Testis (tissue), 2 donors: ENCODE measurements at regions not wholly inside any gene's neighbourhood (a gene's known extent, or its start where the extent isn't known, plus 50 kb on each side); places are given as distances from the start of the nearest gene placed in this dataset.

Experiments used
- DNase-seq: peaks from one replicate; pipeline ENCODE4 v3.0.0-alpha.2; 2019
- H3K27ac ChIP-seq, 2 donors: fragments of 200-600 bp; sonication (generic); one replicate each; pipeline ENCODE4 v1.5.1; 2019
- H3K27me3 ChIP-seq: fragments of 200-600 bp; sonication (generic); one replicate; pipeline ENCODE4 v1.5.1; 2019
- H3K36me3 ChIP-seq: fragments of 200-600 bp; sonication (generic); one replicate; pipeline ENCODE4 v1.5.1; 2017; ENCODE audit warnings: low read depth; ENCODE audit errors: missing control alignments
- H3K4me1 ChIP-seq: fragments of 200-600 bp; sonication (generic); one replicate; pipeline ENCODE4 v1.5.1; 2019
- H3K4me3 ChIP-seq, 2 donors: fragments of 200-600 bp; sonication (generic); one replicate each; pipeline ENCODE4 v1.5.1; 2017 to 2019
- H3K9me3 ChIP-seq: fragments of 200-600 bp; sonication (generic); one replicate; pipeline ENCODE4 v1.5.1; 2017
- CTCF ChIP-seq, 3 experiments: fragments of 450-650 bp in 2 of 3; fragments of 200-600 bp in 1 of 3; sonication (generic) in 1 of 3; IDR thresholded peaks; one replicate each; pipeline ENCODE4 v1.5.1; 2016 to 2019; ENCODE audit warnings: antibody characterized with exemption in 3 of 3, mild to moderate bottlenecking in 2 of 3, moderate library complexity in 1 of 3
- POLR2A ChIP-seq: fragments of 450-650 bp; IDR thresholded peaks from one replicate; pipeline ENCODE4 v1.6.1; 2017; ENCODE audit warnings: antibody characterized with exemption, mild to moderate bottlenecking, moderate library complexity
- WGBS, 2 donors: methylation state at CpG; one replicate each; pipeline ENCODE4 v1.1.5; 2018; 5-methylcytosine and 5-hydroxymethylcytosine counted together
- intact Hi-C: fragments of 100-400 bp; cut with DNase I; formaldehyde crosslinking; loops from one replicate; pipeline ENCODE4 v1.15.1; 2023; ENCODE audit warnings: low total_unique reads

- no peak for DNase-seq
These were observed 140.9 kb upstream of the MTNR1B start for GRCh38 chr11:92828556-92828955.

GRCh38 chr11:92829121-92829520, 140.3 kb upstream of the MTNR1B start:
- 95 to 98% methylated on average over 3 of the region's 3 CpGs for WGBS, 2 donors
- no peaks in the 10 kb centered on the region for H3K36me3 ChIP-seq
- no peak for DNase-seq
- H3K4me3 ChIP-seq, result no peak overlapping the region
- H3K4me1 ChIP-seq, result no peaks in the 10 kb centered on the region
- no peaks in the 10 kb centered on the region for H3K27me3 ChIP-seq
- intact Hi-C loops, result no loop called here
- H3K27ac ChIP-seq, result no peak overlapping the region
- TF ChIP-seq CTCF (IDR thresholded peaks at IDR 0.05), result no peak
- TF ChIP-seq POLR2A, result no peak
- H3K9me3 ChIP-seq, result no peaks in the 10 kb centered on the region

More at GRCh38 chr11:92828556-92828955, 140.9 kb upstream of the MTNR1B start:
- intact Hi-C loops, result no loop called here
- Histone ChIP-seq H3K27me3 (no peaks in the 10 kb centered on the region), H3K9me3 (no peaks in the 10 kb centered on the region), H3K4me3 (no peak overlapping the region), H3K27ac (no peak overlapping the region), H3K36me3 (no peaks in the 10 kb centered on the region), H3K4me1 (no peaks in the 10 kb centered on the region)
- no peak for TF ChIP-seq CTCF (IDR thresholded peaks at IDR 0.05)
- WGBS, 2 donors, result 64 to 66% methylated on average over 2 of the region's 2 CpGs

GRCh38 chr11:92829671-92830070, 139.8 kb upstream of the MTNR1B start:
- no peak for TF ChIP-seq CTCF (IDR thresholded peaks at IDR 0.05)
- TF ChIP-seq POLR2A, result no peak
- H3K27me3 ChIP-seq, result no peaks in the 10 kb centered on the region
- DNase-seq, result no peak
- no peaks in the 10 kb centered on the region for H3K36me3 ChIP-seq
- no peak overlapping the region for H3K27ac ChIP-seq
- no peaks in the 10 kb centered on the region for H3K4me1 ChIP-seq
- intact Hi-C loops, result no loop called here
- H3K9me3 ChIP-seq, result no peaks in the 10 kb centered on the region
- no peak overlapping the region for H3K4me3 ChIP-seq

GRCh38 chr11:92830377-92831155, 138.9 kb upstream of the MTNR1B start:
- 88 to 96% methylated on average over 5 of the region's 5 CpGs for WGBS, 2 donors
- Histone ChIP-seq H3K27me3 (no peaks in the 10 kb centered on the region), H3K4me3 (no peak overlapping the region), H3K27ac (no peak overlapping the region), H3K36me3 (no peaks in the 10 kb centered on the region), H3K9me3 (no peaks in the 10 kb centered on the region), H3K4me1 (no peaks in the 10 kb centered on the region)
- intact Hi-C loops, result no loop called here
- DNase-seq, result no peak
- no peak for TF ChIP-seq CTCF (IDR thresholded peaks at IDR 0.05)
- no peak for TF ChIP-seq POLR2A
